ENCODE measurements at regions not wholly inside any gene's neighbourhood (a gene's known extent, or its start where the extent isn't known, plus 50 kb on each side); places are given as distances from the start of the nearest gene placed in this dataset.
A peak's percentile ranks its signal among the peaks of the same experiment; 100 is the strongest.

DNA sequence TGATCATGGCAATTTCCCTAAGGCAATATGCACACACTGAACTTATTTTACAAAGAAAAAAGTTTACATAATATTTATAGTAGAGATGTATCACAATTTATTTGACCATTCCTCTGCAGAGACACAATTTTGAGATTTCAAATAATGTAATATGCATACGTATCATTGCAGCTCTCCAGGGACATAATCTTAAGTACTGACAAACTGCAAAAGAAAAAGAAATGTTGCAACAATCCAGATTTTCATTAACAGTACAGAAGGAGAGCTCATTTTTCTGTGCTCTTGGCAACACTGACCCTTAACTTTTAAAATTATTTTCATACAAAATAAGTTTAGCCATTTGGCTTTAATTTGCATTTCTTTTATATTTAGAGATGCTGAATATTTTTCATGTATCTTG lies 710.2 kb upstream of the SLC39A10 start:
- 69 to 83% (median 75%) methylated on average over 1 of the region's 1 CpG for WGBS, 3 donors
- no peak for DNase-seq
- no peak overlapping the region for H3K4me3 ChIP-seq (ENCODE audit: low read depth in 1 of 3, low read length in 3 of 3)
- no peak for FAIRE-seq
- no peaks in the 10 kb centered on the region for H3K4me1 ChIP-seq (ENCODE audit: control insufficient read depth in 3 of 3, insufficient read depth in 2 of 3, low read depth in 1 of 3, low read length in 2 of 3)
- H3K27me3 ChIP-seq (ENCODE audit: control insufficient read depth in 3 of 3, insufficient read depth in 3 of 3, low read length in 3 of 3) = no peaks in the 10 kb centered on the region
- no peaks in the 10 kb centered on the region for H3K9me3 ChIP-seq (ENCODE audit: control insufficient read depth in 2 of 2, insufficient read depth in 1 of 2, low read depth in 1 of 2, low read length in 1 of 2)
- no peak overlapping the region for H3K27ac ChIP-seq (ENCODE audit: low read depth in 1 of 3, low read length in 2 of 3)
- H3K36me3 ChIP-seq (ENCODE audit: control insufficient read depth in 3 of 3, insufficient read depth in 2 of 3, low read depth in 1 of 3, low read length in 3 of 3) = no peaks in the 10 kb centered on the region

DNA sequence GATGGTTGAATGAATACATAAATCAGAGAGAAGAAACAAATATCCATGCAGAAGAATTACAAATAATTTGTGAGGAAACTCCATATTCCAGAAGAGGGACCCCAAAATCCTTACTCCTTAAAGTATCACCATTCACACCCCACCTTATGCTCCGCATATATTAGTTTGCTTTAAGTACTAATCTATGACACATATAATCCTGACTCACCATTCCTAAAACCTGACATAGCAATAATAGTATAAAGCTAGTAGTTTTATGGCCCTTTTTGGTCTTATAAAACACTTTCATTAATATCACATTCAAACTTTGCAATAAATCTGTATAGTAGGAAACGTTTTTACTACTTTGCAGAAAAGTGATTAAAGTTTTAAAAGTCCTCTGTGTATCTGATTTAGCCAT lies 719.0 kb upstream of the SLC39A10 start:
- no peak for DNase-seq
- no peaks in the 10 kb centered on the region for H3K9me3 ChIP-seq (ENCODE audit: control insufficient read depth in 2 of 2, insufficient read depth in 1 of 2, low read depth in 1 of 2, low read length in 1 of 2)
- H3K4me3 ChIP-seq (ENCODE audit: low read depth in 1 of 3, low read length in 3 of 3) = no peak overlapping the region
- no peaks in the 10 kb centered on the region for H3K27me3 ChIP-seq (ENCODE audit: control insufficient read depth in 3 of 3, insufficient read depth in 3 of 3, low read length in 3 of 3)
- no peaks in the 10 kb centered on the region for H3K4me1 ChIP-seq (ENCODE audit: control insufficient read depth in 3 of 3, insufficient read depth in 2 of 3, low read depth in 1 of 3, low read length in 2 of 3)
- no peak for FAIRE-seq
- 64 to 82% (median 70%) methylated on average over 2 of the region's 2 CpGs for WGBS, 3 donors
- no peaks in the 10 kb centered on the region for H3K36me3 ChIP-seq (ENCODE audit: control insufficient read depth in 3 of 3, insufficient read depth in 2 of 3, low read depth in 1 of 3, low read length in 3 of 3)
- H3K27ac ChIP-seq (ENCODE audit: low read depth in 1 of 3, low read length in 2 of 3) = no peak overlapping the region

DNA sequence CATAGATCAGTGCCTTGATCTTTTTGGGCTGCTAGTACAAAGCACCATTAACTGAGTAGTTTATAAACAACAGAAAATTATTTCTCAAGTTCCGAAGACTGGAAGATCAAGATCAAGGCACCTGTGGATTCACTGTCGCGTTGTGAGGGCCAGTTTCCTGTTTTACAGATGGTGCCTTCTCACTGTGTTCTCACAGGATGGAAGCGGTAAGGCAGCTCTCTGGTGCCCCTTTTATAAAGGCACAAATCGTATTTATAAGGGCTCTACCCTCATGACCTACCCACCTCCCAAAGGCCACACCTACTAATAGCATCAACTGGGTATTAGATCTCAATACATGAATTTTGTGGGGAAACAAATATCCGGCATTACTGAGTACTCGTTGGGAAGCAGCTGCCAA lies 729.5 kb upstream of the SLC39A10 start:
- Histone ChIP-seq H3K27me3 (ENCODE audit: control insufficient read depth in 3 of 3, insufficient read depth in 3 of 3, low read length in 3 of 3) (no peaks in the 10 kb centered on the region), H3K4me1 (ENCODE audit: control insufficient read depth in 3 of 3, insufficient read depth in 2 of 3, low read depth in 1 of 3, low read length in 2 of 3) (no peaks in the 10 kb centered on the region), H3K36me3 (ENCODE audit: control insufficient read depth in 3 of 3, insufficient read depth in 2 of 3, low read depth in 1 of 3, low read length in 3 of 3) (no peaks in the 10 kb centered on the region), H3K27ac (ENCODE audit: low read depth in 1 of 3, low read length in 2 of 3) (no peak overlapping the region), H3K9me3 (ENCODE audit: control insufficient read depth in 2 of 2, insufficient read depth in 1 of 2, low read depth in 1 of 2, low read length in 1 of 2) (no peaks in the 10 kb centered on the region), H3K4me3 (ENCODE audit: low read depth in 1 of 3, low read length in 3 of 3) (no peak overlapping the region)
- 82 to 90% (median 83%) methylated on average over 7 of the region's 7 CpGs for WGBS, 3 donors
- DNase-seq = no peak
- FAIRE-seq = no peak

DNA sequence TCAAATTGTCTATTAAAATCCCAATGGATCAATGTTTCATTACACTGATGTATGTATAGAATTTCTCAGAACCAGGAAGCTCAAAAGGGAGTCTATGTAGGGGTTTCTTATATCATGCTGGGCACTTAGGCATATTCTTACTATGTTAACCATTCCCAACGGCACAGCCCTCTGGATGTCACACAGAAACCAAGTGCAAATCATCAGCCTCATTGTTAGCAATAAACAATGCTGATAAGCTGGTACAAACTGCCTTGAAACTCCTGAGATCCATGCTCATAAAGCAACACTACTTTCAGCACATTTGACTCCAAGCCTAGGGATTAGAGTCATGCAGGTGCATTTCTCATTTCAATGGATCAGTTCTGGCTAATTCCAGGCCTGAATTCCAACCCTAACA lies 730.2 kb upstream of the SLC39A10 start:
- 12 to 33% (median 31%) methylated on average over 1 of the region's 1 CpG for WGBS, 3 donors
- no peak for FAIRE-seq

DNA sequence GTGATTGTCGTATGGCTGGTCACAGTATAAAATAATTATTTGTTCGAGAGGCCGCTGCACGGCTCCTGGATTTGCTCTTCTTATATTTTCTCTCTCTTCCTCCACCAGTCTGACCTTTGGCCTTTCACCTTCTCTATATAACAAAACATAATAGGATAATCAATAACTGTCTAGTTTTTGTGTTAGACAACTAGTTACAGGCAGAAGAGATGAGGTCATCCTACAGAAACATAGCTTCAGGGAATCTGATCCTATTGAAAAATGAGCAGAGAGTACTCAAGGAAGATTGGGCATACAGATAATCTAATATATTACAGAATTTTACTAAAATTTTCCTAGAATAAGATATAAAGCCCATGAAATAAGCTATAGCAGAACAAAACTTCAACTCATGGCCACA lies 731.3 kb upstream of the SLC39A10 start:
- no peak overlapping the region for H3K4me3 ChIP-seq (ENCODE audit: low read depth in 1 of 3, low read length in 3 of 3)
- FAIRE-seq (no peak), DNase-seq (no peak)
- no peaks in the 10 kb centered on the region for H3K36me3 ChIP-seq (ENCODE audit: control insufficient read depth in 3 of 3, insufficient read depth in 2 of 3, low read depth in 1 of 3, low read length in 3 of 3)
- no peak overlapping the region for H3K27ac ChIP-seq (ENCODE audit: low read depth in 1 of 3, low read length in 2 of 3)
- H3K9me3 ChIP-seq (ENCODE audit: control insufficient read depth in 2 of 2, insufficient read depth in 1 of 2, low read depth in 1 of 2, low read length in 1 of 2) = no peaks in the 10 kb centered on the region
- H3K4me1 ChIP-seq (ENCODE audit: control insufficient read depth in 3 of 3, insufficient read depth in 2 of 3, low read depth in 1 of 3, low read length in 2 of 3) = no peaks in the 10 kb centered on the region
- 55 to 70% (median 68%) methylated on average over 4 of the region's 4 CpGs for WGBS, 3 donors
- no peaks in the 10 kb centered on the region for H3K27me3 ChIP-seq (ENCODE audit: control insufficient read depth in 3 of 3, insufficient read depth in 3 of 3, low read length in 3 of 3)

More for the DNA sequence above, 730.2 kb upstream of the SLC39A10 start:
- Histone ChIP-seq H3K27me3 (ENCODE audit: control insufficient read depth in 3 of 3, insufficient read depth in 3 of 3, low read length in 3 of 3) (no peaks in the 10 kb centered on the region), H3K9me3 (ENCODE audit: control insufficient read depth in 2 of 2, insufficient read depth in 1 of 2, low read depth in 1 of 2, low read length in 1 of 2) (no peaks in the 10 kb centered on the region), H3K36me3 (ENCODE audit: control insufficient read depth in 3 of 3, insufficient read depth in 2 of 3, low read depth in 1 of 3, low read length in 3 of 3) (no peaks in the 10 kb centered on the region), H3K27ac (ENCODE audit: low read depth in 1 of 3, low read length in 2 of 3) (no peak overlapping the region), H3K4me1 (ENCODE audit: control insufficient read depth in 3 of 3, insufficient read depth in 2 of 3, low read depth in 1 of 3, low read length in 2 of 3) (no peaks in the 10 kb centered on the region), H3K4me3 (ENCODE audit: low read depth in 1 of 3, low read length in 3 of 3) (no peak overlapping the region)
- DNase-seq = no peak

DNA sequence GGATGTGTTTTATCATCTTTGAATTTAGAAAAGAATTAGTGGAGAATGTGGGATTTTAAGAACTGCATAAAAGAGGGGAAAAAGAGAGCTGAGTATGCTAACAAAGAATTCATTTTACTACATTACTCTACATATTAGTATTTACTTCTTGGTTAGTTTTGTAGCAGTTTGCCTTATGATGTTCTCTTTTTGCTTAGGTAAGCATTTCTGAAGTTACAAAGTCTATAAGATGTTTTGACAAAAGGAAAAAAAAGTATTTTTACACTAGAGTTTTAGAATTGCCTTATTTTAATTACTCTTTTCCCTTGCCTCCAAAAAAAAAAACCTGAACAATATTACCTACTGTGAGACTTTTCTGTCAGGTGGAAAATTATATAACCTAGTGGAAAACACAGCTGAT lies 739.5 kb upstream of the SLC39A10 start:
- no peak overlapping the region for H3K4me3 ChIP-seq (ENCODE audit: low read depth in 1 of 3, low read length in 3 of 3)
- H3K36me3 ChIP-seq (ENCODE audit: control insufficient read depth in 3 of 3, insufficient read depth in 2 of 3, low read depth in 1 of 3, low read length in 3 of 3) = no peaks in the 10 kb centered on the region
- no peaks in the 10 kb centered on the region for H3K27me3 ChIP-seq (ENCODE audit: control insufficient read depth in 3 of 3, insufficient read depth in 3 of 3, low read length in 3 of 3)
- DNase-seq (no peak), FAIRE-seq (no peak)
- no peaks in the 10 kb centered on the region for H3K9me3 ChIP-seq (ENCODE audit: control insufficient read depth in 2 of 2, insufficient read depth in 1 of 2, low read depth in 1 of 2, low read length in 1 of 2)
- H3K27ac ChIP-seq (ENCODE audit: low read depth in 1 of 3, low read length in 2 of 3) = no peak overlapping the region
- H3K4me1 ChIP-seq (ENCODE audit: control insufficient read depth in 3 of 3, insufficient read depth in 2 of 3, low read depth in 1 of 3, low read length in 2 of 3) = no peaks in the 10 kb centered on the region

DNA sequence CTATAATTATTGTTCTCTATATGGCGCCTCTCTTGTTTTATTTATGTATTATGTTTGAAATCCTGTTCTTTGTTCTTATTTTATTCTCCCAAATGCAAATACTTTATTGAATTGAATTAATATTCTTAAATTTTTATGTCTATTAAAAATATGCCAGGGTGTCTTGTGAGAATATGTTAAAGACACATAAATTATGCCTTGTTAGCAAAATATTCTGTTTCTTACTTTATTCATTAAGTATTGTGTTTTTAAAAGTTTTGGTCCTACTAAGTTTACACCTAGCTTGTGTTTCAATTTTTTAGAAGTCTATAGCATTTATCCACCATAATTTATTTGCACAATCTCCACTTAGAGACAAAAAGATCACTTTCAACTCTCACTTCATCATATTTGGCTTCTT lies 741.5 kb upstream of the SLC39A10 start:
- WGBS, 3 donors = 73 to 88% (median 85%) methylated on average over 1 of the region's 1 CpG
- Histone ChIP-seq H3K4me1 (ENCODE audit: control insufficient read depth in 3 of 3, insufficient read depth in 2 of 3, low read depth in 1 of 3, low read length in 2 of 3) (no peaks in the 10 kb centered on the region), H3K9me3 (ENCODE audit: control insufficient read depth in 2 of 2, insufficient read depth in 1 of 2, low read depth in 1 of 2, low read length in 1 of 2) (no peaks in the 10 kb centered on the region), H3K36me3 (ENCODE audit: control insufficient read depth in 3 of 3, insufficient read depth in 2 of 3, low read depth in 1 of 3, low read length in 3 of 3) (no peaks in the 10 kb centered on the region), H3K27me3 (ENCODE audit: control insufficient read depth in 3 of 3, insufficient read depth in 3 of 3, low read length in 3 of 3) (no peaks in the 10 kb centered on the region), H3K4me3 (ENCODE audit: low read depth in 1 of 3, low read length in 3 of 3) (no peak overlapping the region), H3K27ac (ENCODE audit: low read depth in 1 of 3, low read length in 2 of 3) (no peak overlapping the region)
- DNase-seq (no peak), FAIRE-seq (peak; percentile 68)

DNA sequence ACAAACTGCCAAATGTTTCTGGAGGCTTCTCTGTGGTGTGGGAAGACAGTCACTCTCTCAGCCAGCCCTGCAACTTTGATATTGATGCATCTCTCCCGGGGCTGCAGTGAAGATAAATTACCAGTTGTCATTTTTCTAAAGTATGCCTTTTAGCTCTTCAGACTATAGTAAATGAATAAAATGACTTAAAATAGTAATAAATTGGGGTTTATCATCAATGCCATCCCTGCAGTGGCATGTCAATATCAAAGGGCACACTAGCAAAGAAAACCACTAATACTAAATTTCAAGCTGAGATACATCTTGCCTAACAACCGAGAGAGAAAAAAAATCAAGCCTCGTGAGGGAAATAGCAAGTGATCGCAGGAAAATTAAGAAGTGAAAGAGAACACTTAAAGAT lies 749.5 kb upstream of the SLC39A10 start:
- WGBS, 3 donors = 72 to 78% (median 73%) methylated on average over 4 of the region's 4 CpGs

DNA sequence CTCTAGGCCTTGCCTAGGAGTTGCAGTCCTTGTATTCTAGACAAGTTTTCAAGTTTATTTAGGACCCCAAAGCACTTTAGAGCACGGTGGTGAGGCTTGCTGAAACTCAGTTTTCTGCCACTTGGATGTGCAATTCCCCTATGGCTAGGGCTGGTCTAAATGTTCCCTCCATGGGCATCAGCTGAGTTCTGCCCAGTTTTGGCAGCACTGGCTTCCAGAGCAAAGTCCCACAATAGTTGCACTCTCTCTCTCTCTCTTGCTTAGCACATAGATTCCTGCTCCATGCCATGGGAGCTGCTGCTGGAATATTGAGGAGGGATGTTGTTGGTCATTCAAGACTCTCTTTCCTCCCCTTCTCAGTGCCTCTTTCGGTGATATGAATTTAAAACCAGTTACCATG lies 760.2 kb upstream of the SLC39A10 start:
- Histone ChIP-seq H3K4me3 (ENCODE audit: low read depth in 1 of 3, low read length in 3 of 3) (no peak overlapping the region), H3K27me3 (ENCODE audit: control insufficient read depth in 3 of 3, insufficient read depth in 3 of 3, low read length in 3 of 3) (no peaks in the 10 kb centered on the region), H3K4me1 (ENCODE audit: control insufficient read depth in 3 of 3, insufficient read depth in 2 of 3, low read depth in 1 of 3, low read length in 2 of 3) (no peaks in the 10 kb centered on the region), H3K27ac (ENCODE audit: low read depth in 1 of 3, low read length in 2 of 3) (no peak overlapping the region), H3K9me3 (ENCODE audit: control insufficient read depth in 2 of 2, insufficient read depth in 1 of 2, low read depth in 1 of 2, low read length in 1 of 2) (no peaks in the 10 kb centered on the region), H3K36me3 (ENCODE audit: control insufficient read depth in 3 of 3, insufficient read depth in 2 of 3, low read depth in 1 of 3, low read length in 3 of 3) (no peaks in the 10 kb centered on the region)
- FAIRE-seq (no peak), DNase-seq (no peak)
- WGBS, 3 donors = 58 to 78% (median 69%) methylated on average over 2 of the region's 2 CpGs

More for the DNA sequence above, 749.5 kb upstream of the SLC39A10 start:
- DNase-seq (no peak), FAIRE-seq (no peak)
- H3K4me1 ChIP-seq (ENCODE audit: control insufficient read depth in 3 of 3, insufficient read depth in 2 of 3, low read depth in 1 of 3, low read length in 2 of 3) = no peaks in the 10 kb centered on the region
- H3K36me3 ChIP-seq (ENCODE audit: control insufficient read depth in 3 of 3, insufficient read depth in 2 of 3, low read depth in 1 of 3, low read length in 3 of 3) = no peaks in the 10 kb centered on the region
- H3K4me3 ChIP-seq (ENCODE audit: low read depth in 1 of 3, low read length in 3 of 3) = no peak overlapping the region
- no peaks in the 10 kb centered on the region for H3K9me3 ChIP-seq (ENCODE audit: control insufficient read depth in 2 of 2, insufficient read depth in 1 of 2, low read depth in 1 of 2, low read length in 1 of 2)
- no peaks in the 10 kb centered on the region for H3K27me3 ChIP-seq (ENCODE audit: control insufficient read depth in 3 of 3, insufficient read depth in 3 of 3, low read length in 3 of 3)
- H3K27ac ChIP-seq (ENCODE audit: low read depth in 1 of 3, low read length in 2 of 3) = no peak overlapping the region

Data from small intestine (tissue), 7 donors.